Choroid plexus epithelial cell (primary cell): ENCODE measurements at regions not wholly inside any gene's neighbourhood (a gene's known extent, or its start where the extent isn't known, plus 50 kb on each side); places are given as distances from the start of the nearest gene placed in this dataset.

Source experiments
- DNase-seq: peaks from one replicate; pipeline ENCODE4 v3.0.0-alpha.2; 2010; ENCODE audit warnings: low read depth
- H3K4me3 ChIP-seq: 2 replicates; pipeline ENCODE4 v1.5.1; 2011; ENCODE audit warnings: low read depth, mild to moderate bottlenecking, control low read depth, low read length, moderate library complexity
- TF ChIP-seq, protein P1 (sequence below): conservative IDR thresholded peaks from 2 replicates; pipeline ENCODE4 v1.5.1; 2011; ENCODE audit warnings: low read depth, mild to moderate bottlenecking, control low read depth, inconsistent platforms, low read length, moderate library complexity

DNA sequence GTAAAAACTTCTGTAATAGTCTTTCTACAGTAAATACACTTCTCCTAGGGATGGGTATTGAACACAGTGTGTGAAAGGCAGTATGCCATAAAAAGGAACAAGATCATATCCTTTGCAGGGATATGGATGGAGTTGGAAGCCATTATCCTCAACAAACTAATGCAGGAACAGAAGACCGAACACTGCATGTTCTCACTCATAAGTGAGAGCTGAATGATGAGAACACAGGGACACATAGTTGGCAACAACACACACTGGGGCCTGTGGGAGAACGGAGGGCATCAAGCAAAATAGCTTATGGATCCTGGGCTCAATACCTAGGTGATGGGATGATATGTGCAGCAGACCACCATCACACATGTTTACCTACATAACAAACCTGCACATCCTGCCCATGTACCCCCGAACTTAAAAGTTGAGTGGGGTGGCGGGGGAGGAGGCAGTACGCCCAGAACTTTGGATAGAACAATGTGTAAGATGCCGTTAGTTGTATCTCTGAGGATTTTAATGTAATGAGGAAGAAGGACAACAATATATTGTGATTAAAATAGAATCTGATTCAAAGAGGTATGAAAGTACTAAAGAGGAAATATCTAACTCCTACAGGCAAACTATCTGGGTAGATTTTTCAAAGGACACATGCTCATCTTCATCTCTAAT, 183.2 kb downstream of the NDFIP2 start:
- H3K4me3 ChIP-seq: no peak overlapping the region
- DNase-seq: no peak
- TF ChIP-seq, protein P1, sequence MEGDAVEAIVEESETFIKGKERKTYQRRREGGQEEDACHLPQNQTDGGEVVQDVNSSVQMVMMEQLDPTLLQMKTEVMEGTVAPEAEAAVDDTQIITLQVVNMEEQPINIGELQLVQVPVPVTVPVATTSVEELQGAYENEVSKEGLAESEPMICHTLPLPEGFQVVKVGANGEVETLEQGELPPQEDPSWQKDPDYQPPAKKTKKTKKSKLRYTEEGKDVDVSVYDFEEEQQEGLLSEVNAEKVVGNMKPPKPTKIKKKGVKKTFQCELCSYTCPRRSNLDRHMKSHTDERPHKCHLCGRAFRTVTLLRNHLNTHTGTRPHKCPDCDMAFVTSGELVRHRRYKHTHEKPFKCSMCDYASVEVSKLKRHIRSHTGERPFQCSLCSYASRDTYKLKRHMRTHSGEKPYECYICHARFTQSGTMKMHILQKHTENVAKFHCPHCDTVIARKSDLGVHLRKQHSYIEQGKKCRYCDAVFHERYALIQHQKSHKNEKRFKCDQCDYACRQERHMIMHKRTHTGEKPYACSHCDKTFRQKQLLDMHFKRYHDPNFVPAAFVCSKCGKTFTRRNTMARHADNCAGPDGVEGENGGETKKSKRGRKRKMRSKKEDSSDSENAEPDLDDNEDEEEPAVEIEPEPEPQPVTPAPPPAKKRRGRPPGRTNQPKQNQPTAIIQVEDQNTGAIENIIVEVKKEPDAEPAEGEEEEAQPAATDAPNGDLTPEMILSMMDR: no peak

DNA sequence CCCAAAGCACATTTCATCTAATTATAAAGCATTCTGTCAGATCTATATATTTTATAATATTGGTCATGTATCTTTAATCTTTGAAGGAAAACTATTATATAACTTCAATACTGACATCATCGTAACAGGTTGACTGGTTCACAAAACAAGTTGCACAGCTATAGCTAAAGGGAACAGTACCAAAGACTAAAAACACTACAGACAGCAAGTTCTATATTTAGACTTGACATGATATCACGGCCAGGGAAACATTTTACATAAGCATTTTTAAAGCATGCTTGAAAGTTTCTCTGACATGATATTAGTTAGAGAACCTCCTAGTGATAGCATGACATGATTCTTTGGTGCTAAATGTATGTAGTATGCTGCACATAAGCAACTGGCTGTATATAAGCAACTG, 182.5 kb downstream of the NDFIP2 start:
- no peak for DNase-seq
- H3K4me3 ChIP-seq: no peak overlapping the region

DNA sequence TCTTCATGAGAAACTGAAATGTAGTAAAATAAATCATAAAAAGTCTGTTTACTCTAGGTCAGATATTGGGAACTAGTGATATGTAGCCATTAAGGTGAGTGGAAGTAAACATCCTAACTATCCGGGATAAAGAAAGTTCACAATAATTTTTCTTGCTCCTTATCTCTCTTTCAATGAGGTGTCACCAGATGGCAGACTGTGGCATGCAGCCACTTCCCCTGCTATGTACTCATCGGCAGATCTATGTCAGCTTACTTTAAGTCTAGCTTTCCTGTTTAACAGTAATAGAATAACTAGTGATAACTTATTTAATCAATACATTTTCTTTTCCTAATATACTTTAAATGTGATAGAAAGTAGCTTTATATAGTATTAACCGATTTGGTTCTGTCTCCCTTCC, 181.9 kb downstream of the NDFIP2 start:
- TF ChIP-seq, protein P1: no peak
- no peak overlapping the region for H3K4me3 ChIP-seq
- peak; percentile 9 for DNase-seq

More for the DNA sequence above, 182.5 kb downstream of the NDFIP2 start:
- TF ChIP-seq, protein P1: no peak

DNA sequence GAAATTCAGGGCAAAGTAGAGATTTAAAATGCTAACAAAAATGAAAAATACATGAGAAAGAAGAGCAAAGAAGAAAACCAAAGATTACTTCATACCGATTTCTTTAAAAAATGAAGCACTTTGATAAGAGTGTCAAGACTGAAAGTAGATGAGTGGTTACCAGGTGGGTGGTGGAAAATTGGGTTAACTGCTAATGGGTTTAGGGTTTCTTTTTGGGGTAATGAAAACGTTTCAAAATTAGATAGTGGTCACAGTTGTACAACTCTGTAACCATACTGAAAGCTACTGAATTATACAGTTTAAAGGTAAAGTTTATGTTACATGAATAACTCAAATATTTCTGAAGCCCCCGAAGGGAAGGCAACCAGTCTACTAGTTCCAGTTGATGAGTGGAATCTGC, 179.4 kb downstream of the NDFIP2 start:
- H3K4me3 ChIP-seq: no peak overlapping the region
- DNase-seq: no peak
- TF ChIP-seq, protein P1: no peak

DNA sequence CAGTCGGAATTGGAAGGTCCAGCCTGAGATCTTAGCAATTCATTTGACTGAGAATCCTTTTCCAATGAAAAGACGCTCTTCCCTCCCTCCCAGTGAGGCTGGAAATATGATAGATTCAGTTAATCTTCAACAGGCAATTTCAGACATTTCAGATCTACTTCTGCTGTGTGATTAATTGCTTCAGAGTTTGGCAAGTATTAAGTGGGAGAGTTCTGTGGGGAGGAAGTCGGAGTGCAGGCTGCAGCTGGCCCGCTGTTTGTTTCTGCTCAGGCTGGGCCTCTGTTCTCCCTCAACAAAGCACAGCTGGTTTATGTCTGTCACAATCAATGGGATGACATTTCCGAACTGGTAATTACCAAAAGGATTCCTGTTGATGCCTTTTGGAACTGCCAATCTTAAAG, 178.2 kb downstream of the NDFIP2 start:
- H3K4me3 ChIP-seq: no peak overlapping the region
- peak; percentile 51 for DNase-seq
- TF ChIP-seq, protein P1: no peak

DNA sequence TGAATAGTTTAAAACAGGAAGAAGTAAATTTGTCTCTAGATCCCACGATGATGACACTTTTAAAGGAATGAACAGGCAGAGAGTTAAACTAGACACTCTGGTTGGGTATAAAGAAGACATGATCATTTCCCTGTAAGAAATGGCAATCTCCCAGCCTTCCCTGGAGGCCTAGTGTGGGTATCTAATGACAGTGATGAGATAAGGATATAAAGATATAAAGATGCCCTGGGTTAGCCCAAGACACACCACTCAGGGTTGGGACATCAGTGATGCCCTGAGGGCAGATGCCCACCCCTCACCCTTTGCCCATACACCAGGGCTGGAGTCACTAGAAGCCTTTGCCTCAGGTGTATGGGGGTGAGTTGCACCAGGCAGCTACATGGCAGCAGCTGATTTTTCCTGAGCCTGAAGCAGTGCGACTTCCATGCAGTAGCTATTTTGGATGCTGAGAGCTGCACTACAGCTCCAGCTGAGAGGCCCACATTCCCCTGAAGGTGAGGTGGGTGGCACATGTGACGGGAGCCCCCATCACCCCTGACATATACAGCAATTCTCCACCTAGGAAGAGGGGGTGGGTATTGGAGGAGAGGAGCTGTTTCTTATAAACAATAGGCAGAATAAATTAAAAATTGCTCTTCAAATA, 177.5 kb downstream of the NDFIP2 start:
- H3K4me3 ChIP-seq: no peak overlapping the region
- no peak for DNase-seq
- TF ChIP-seq, protein P1: no peak

DNA sequence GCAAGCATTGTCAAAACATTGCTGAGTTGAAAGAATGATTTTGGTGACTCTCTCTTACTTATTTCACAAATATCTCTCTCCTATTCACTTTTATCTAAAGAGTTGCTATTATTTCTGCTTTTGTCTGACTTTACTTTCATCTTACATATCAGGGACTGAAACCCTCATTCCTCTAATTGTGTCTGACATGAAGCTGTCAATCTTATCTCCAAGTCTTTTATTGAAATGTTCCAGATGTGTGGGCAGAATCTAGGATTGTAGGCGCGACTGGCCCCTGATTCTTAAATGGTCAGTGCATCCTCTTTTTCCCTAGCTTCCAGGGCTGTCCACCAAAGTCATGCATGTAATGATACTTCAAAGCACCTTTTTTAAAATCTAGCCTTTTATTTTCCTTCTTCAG, 174.6 kb downstream of the NDFIP2 start:
- no peak for DNase-seq
- H3K4me3 ChIP-seq: no peak overlapping the region
- TF ChIP-seq, protein P1: no peak
